CD14-positive monocyte (primary cell): ENCODE measurements at regions not wholly inside any gene's neighbourhood (a gene's known extent, or its start where the extent isn't known, plus 50 kb on each side); places are given as distances from the start of the nearest gene placed in this dataset.

Source experiments
- DNase-seq, 3 donors: peaks; one replicate each; pipeline ENCODE4 v3.0.0-alpha.2; 2011 to 2022
- H2AFZ ChIP-seq: 2 replicates; pipeline ENCODE4 v1.6.0; 2012; ENCODE audit warnings: mild to moderate bottlenecking, low read depth, low read length, inconsistent platforms; ENCODE audit not compliant: insufficient read depth, poor library complexity, severe bottlenecking
- H3K27ac ChIP-seq, 2 donors: 1 replicate in 1 of 2; 2 replicates in 1 of 2; pipeline ENCODE4 v1.5.1; 2012 to 2013; ENCODE audit warnings: low read length in 2 of 2, control low read depth in 1 of 2, inconsistent platforms in 1 of 2, low read depth in 1 of 2, mild to moderate bottlenecking in 1 of 2
- H3K27me3 ChIP-seq, 2 donors: one replicate each; pipeline versions ENCODE4 v1.6.0 to v1.6.1; 2011 to 2013; ENCODE audit warnings: low read length in 2 of 2; ENCODE audit not compliant: control insufficient read depth in 2 of 2, insufficient read depth in 2 of 2
- H3K36me3 ChIP-seq, 2 donors: replicated peaks in 1 of 2; 1 replicate in 1 of 2; 2 replicates in 1 of 2; pipeline versions ENCODE4 v1.5.1 to v1.6.1; 2012 to 2013; ENCODE audit warnings: low read length in 2 of 2, control low read depth in 1 of 2, inconsistent platforms in 1 of 2, mild to moderate bottlenecking in 1 of 2; ENCODE audit not compliant: insufficient read depth in 2 of 2, control insufficient read depth in 1 of 2
- H3K4me1 ChIP-seq, 2 donors: 1 replicate in 1 of 2; 2 replicates in 1 of 2; pipeline versions ENCODE4 v1.5.1 to v1.6.1; 2012 to 2013; ENCODE audit warnings: low read length in 2 of 2, control low read depth in 1 of 2, inconsistent platforms in 1 of 2, mild to moderate bottlenecking in 1 of 2, moderate library complexity in 1 of 2; ENCODE audit not compliant: insufficient read depth in 2 of 2, control insufficient read depth in 1 of 2
- H3K4me2 ChIP-seq: replicated peaks from 2 replicates; pipeline ENCODE3; 2012; ENCODE audit warnings: low read length, moderate library complexity, mild to moderate bottlenecking; ENCODE audit not compliant: poor library complexity, severe bottlenecking; ENCODE audit errors: extremely low read depth
- H3K4me3 ChIP-seq, 3 experiments: fragments of 200-600 bp in 1 of 3; sonication (generic) in 1 of 3; replicated peaks in 1 of 3; 1 replicate in 2 of 3; 2 replicates in 1 of 3; pipeline ENCODE4 v1.5.1; 2011 to 2013; ENCODE audit warnings: low read length in 3 of 3, mild to moderate bottlenecking in 3 of 3, control low read depth in 2 of 3, low read depth in 2 of 3, inconsistent platforms in 1 of 3, moderate library complexity in 1 of 3
- H3K79me2 ChIP-seq: 2 replicates; pipeline ENCODE4 v1.6.0; 2012; ENCODE audit warnings: mild to moderate bottlenecking, control low read depth, inconsistent platforms, low read length, moderate library complexity; ENCODE audit not compliant: insufficient read depth
- H3K9ac ChIP-seq: 2 replicates; pipeline ENCODE4 v1.6.0; 2017; ENCODE audit warnings: low read length, mild to moderate bottlenecking; ENCODE audit not compliant: insufficient read depth, poor library complexity, severe bottlenecking
- H3K9me3 ChIP-seq, 2 donors: replicated peaks in 1 of 2; 1 replicate in 1 of 2; 2 replicates in 1 of 2; pipeline versions ENCODE4 v1.5.1 to v1.6.1; 2012 to 2013; ENCODE audit warnings: low read length in 2 of 2, control low read depth in 1 of 2; ENCODE audit not compliant: control insufficient read depth in 1 of 2, insufficient read depth in 1 of 2
- H4K20me1 ChIP-seq: 2 replicates; pipeline ENCODE4 v1.6.0; 2012; ENCODE audit warnings: mild to moderate bottlenecking, low read length, control low read depth, moderate library complexity; ENCODE audit not compliant: insufficient read depth
- H3K27ac Mint-ChIP-seq, 7 donors: one replicate each; pipeline ENCODE4 v1.8.0; 2020; ENCODE audit warnings: mild to moderate bottlenecking in 7 of 7, mixed read lengths in 7 of 7, moderate library complexity in 6 of 7, inconsistent platforms in 2 of 7
- H3K27me3 Mint-ChIP-seq, 3 donors: one replicate each; pipeline ENCODE4 v1.8.0; 2021 to 2022; ENCODE audit warnings: low read depth in 3 of 3, mild to moderate bottlenecking in 3 of 3, mixed read lengths in 3 of 3, moderate library complexity in 3 of 3, inconsistent platforms in 1 of 3
- H3K36me3 Mint-ChIP-seq, 2 donors: one replicate each; pipeline ENCODE4 v1.8.0; 2020; ENCODE audit warnings: mixed read lengths in 2 of 2, inconsistent platforms in 1 of 2, mild to moderate bottlenecking in 1 of 2
- H3K4me1 Mint-ChIP-seq: one replicate; pipeline ENCODE4 v1.8.0; 2020; ENCODE audit warnings: mild to moderate bottlenecking, mixed read lengths
- H3K4me3 Mint-ChIP-seq, 2 donors: one replicate each; pipeline ENCODE4 v1.8.0; 2020; ENCODE audit warnings: mild to moderate bottlenecking in 2 of 2, mixed read lengths in 2 of 2, moderate library complexity in 1 of 2
- H3K9me3 Mint-ChIP-seq, 7 donors: one replicate each; pipeline ENCODE4 v1.8.0; 2020 to 2022; ENCODE audit warnings: mixed read lengths in 7 of 7, mild to moderate bottlenecking in 6 of 7, moderate library complexity in 6 of 7, inconsistent platforms in 2 of 7
- CTCF ChIP-seq: fragments of 200-600 bp; IDR thresholded peaks from one replicate; pipeline ENCODE4 v1.8.0; 2022; ENCODE audit warnings: antibody characterized with exemption, mild to moderate bottlenecking
- WGBS: methylation state at CpG from one replicate; pipeline ENCODE4 v1.1.5; 2013; ENCODE audit warnings: missing lambda C conversion rate; ENCODE audit not compliant: insufficient coverage; 5-methylcytosine and 5-hydroxymethylcytosine counted together
- intact Hi-C, 2 donors: fragments of 100-400 bp; cut with micrococcal nuclease; formaldehyde crosslinking; loops; one replicate each; pipeline versions ENCODE4 v1.15.0 to v1.15.1; 2023

- Mint-ChIP-seq H3K27me3 (peaks cover 0 to 10% (median 3%) of the 10 kb centered on the region in 3 donors), H3K36me3 (no peaks in the 10 kb centered on the region), H3K4me3 (no peak overlapping the region), H3K4me1 (no peaks in the 10 kb centered on the region), H3K27ac (no peak overlapping the region), H3K9me3 (peaks cover 0 to 12% (median 9%) of the 10 kb centered on the region in 7 donors)
- H3K9ac ChIP-seq, result no peak overlapping the region
- intact Hi-C loops, result no loop called here
- H4K20me1 ChIP-seq, result no peaks in the 10 kb centered on the region
- no peak overlapping the region for H3K4me3 ChIP-seq
- no peaks in the 10 kb centered on the region for H3K27me3 ChIP-seq
- WGBS, result 82% methylated on average over 5 of the region's 10 CpGs
- H3K4me1 ChIP-seq, result no peaks in the 10 kb centered on the region
- no peak for TF ChIP-seq CTCF
- H3K79me2 ChIP-seq, result no peaks in the 10 kb centered on the region
- H2AFZ ChIP-seq, result no peak overlapping the region
- no peaks in the 10 kb centered on the region for H3K36me3 ChIP-seq
- no peaks in the 10 kb centered on the region for H3K9me3 ChIP-seq
- H3K4me2 ChIP-seq, result no peak overlapping the region
- no peak overlapping the region for H3K27ac ChIP-seq
- DNase-seq, result no peak
Measured at GRCh38 chr2:235206399-235206798, 254.6 kb downstream of the SH3BP4 start.

GRCh38 chr2:235206980-235207579 lies 255.3 kb downstream of the SH3BP4 start:
- Histone ChIP-seq H4K20me1 (no peaks in the 10 kb centered on the region), H3K79me2 (no peaks in the 10 kb centered on the region), H3K27me3 (no peaks in the 10 kb centered on the region), H3K4me3 (no peak overlapping the region), H3K9me3 (no peaks in the 10 kb centered on the region), H3K27ac (no peak overlapping the region), H3K4me2 (no peak overlapping the region), H3K9ac (no peak overlapping the region), H3K36me3 (no peaks in the 10 kb centered on the region), H2AFZ (no peak overlapping the region), H3K4me1 (no peaks in the 10 kb centered on the region)
- TF ChIP-seq CTCF, result no peak
- H3K27me3 Mint-ChIP-seq, result peaks cover 0 to 11% (median 2%) of the 10 kb centered on the region in 3 donors
- H3K27ac Mint-ChIP-seq, result no peak overlapping the region
- intact Hi-C loops, result no loop called here
- no peaks in the 10 kb centered on the region for H3K36me3 Mint-ChIP-seq
- H3K9me3 Mint-ChIP-seq, result peaks cover 0 to 14% (median 9%) of the 10 kb centered on the region in 7 donors
- no peak for DNase-seq
- H3K4me3 Mint-ChIP-seq, result no peak overlapping the region
- WGBS, result 50% methylated on average over 1 of the region's 5 CpGs
- no peaks in the 10 kb centered on the region for H3K4me1 Mint-ChIP-seq
